ENCODE measurements at regions not wholly inside any gene's neighbourhood (a gene's known extent, or its start where the extent isn't known, plus 50 kb on each side); places are given as distances from the start of the nearest gene placed in this dataset.

GRCh38 chr2:133711806-133712205 lies 143.5 kb upstream of the NCKAP5 start:
- TF ChIP-seq POLR2AphosphoS5 (IDR thresholded peaks at IDR 0.05; ENCODE audit: low read length) (no peak), MTA2 (IDR thresholded peaks at IDR 0.05; ENCODE audit: low read depth) (no peak), CTCF (IDR thresholded peaks at IDR 0.05 in 2 of 3, conservative IDR thresholded peaks at IDR 0.05 in 1 of 3; ENCODE audit: control insufficient read depth in 2 of 3, extremely low read depth in 1 of 3, insufficient read depth in 1 of 3, low read depth in 3 of 3, low read length in 3 of 3) (no peak), FOXK2 (IDR thresholded peaks at IDR 0.05) (no peak), GABPA (IDR thresholded peaks at IDR 0.05; ENCODE audit: low read depth) (no peak), EZH2 (IDR thresholded peaks at IDR 0.05; ENCODE audit: borderline replicate concordance, control insufficient read depth, low read depth, low read length) (no peak), E2F8 (IDR thresholded peaks at IDR 0.05; ENCODE audit: low read depth, partially characterized antibody) (no peak), MYC (IDR thresholded peaks at IDR 0.05; ENCODE audit: insufficient read depth, insufficient read length, insufficient replicate concordance, low read length, severe bottlenecking) (no peak), YBX1 (IDR thresholded peaks at IDR 0.05) (no peak), ZZZ3 (IDR thresholded peaks at IDR 0.05; ENCODE audit: control insufficient read depth, insufficient read length, low read depth) (no peak), POLR2A (IDR thresholded peaks at IDR 0.05; ENCODE audit: low read depth, low read length) (no peak), ZBTB40 (IDR thresholded peaks at IDR 0.05; ENCODE audit: borderline replicate concordance) (no peak), MAX (IDR thresholded peaks at IDR 0.05; ENCODE audit: low read depth, low read length) (no peak), SP1 (IDR thresholded peaks at IDR 0.05; ENCODE audit: low read depth, low read length) (no peak)

All from GM12878 (cell line).